H1 (cell line): ENCODE measurements at regions not wholly inside any gene's neighbourhood (a gene's known extent, or its start where the extent isn't known, plus 50 kb on each side); places are given as distances from the start of the nearest gene placed in this dataset.

Source experiments
- CTCF ChIA-PET: fragments of 300-600 bp; sonication (Branson Sonifier 250); formaldehyde crosslinking; loops from one replicate; lab custom pipeline; 2021; ENCODE audit not compliant: partially characterized antibody; lab: Charles Lee
- POLR2A ChIA-PET: fragments of 300-600 bp; sonication (Branson Sonifier 250); formaldehyde crosslinking; loops from one replicate; lab custom pipeline; 2021; ENCODE audit warnings: inconsistent platforms; ENCODE audit not compliant: partially characterized antibody; lab: Charles Lee
- DNase-seq, 2 experiments: peaks; one replicate each; pipeline versions ENCODE4 v3.0.0 to v3.0.0-alpha.2; 2010 to 2022; ENCODE audit warnings: low spot score in 2 of 2, low read depth in 1 of 2, mixed read lengths in 1 of 2
- FAIRE-seq: peaks from 2 replicates; lab custom pipeline; 2011; peaks lifted over from hg19 to GRCh38; lab: Jason Lieb, UNC
- H2AFZ ChIP-seq: 2 replicates; pipeline ENCODE4 v1.8.1; 2012; ENCODE audit warnings: low read length, inconsistent platforms
- H2AK5ac ChIP-seq: 2 replicates; pipeline ENCODE4 v1.6.1; 2013; ENCODE audit warnings: low read depth, low read length
- H2BK120ac ChIP-seq: replicated peaks from 2 replicates; pipeline ENCODE3; 2013; ENCODE audit warnings: low read depth, low read length, inconsistent platforms
- H2BK12ac ChIP-seq: 2 replicates; pipeline ENCODE4 v1.6.1; 2013; ENCODE audit warnings: low read depth, low read length
- H2BK15ac ChIP-seq: 2 replicates; pipeline ENCODE4 v1.6.1; 2013; ENCODE audit warnings: low read length
- H2BK20ac ChIP-seq: 2 replicates; pipeline ENCODE4 v1.6.1; 2013; ENCODE audit warnings: low read length
- H2BK5ac ChIP-seq: 2 replicates; pipeline ENCODE4 v1.6.1; 2013; ENCODE audit warnings: low read depth, low read length
- H3K14ac ChIP-seq: 2 replicates; pipeline ENCODE4 v1.6.1; 2013; ENCODE audit warnings: inconsistent platforms; ENCODE audit not compliant: insufficient read length
- H3K18ac ChIP-seq: 2 replicates; pipeline ENCODE4 v1.6.1; 2013; ENCODE audit warnings: low read length; ENCODE audit errors: extremely low read depth
- H3K23ac ChIP-seq: 2 replicates; pipeline ENCODE4 v1.6.1; 2013; ENCODE audit warnings: inconsistent platforms; ENCODE audit not compliant: insufficient read length
- H3K23me2 ChIP-seq: 2 replicates; pipeline ENCODE4 v1.6.1; 2013; ENCODE audit warnings: low read depth, low read length
- H3K27ac ChIP-seq: 2 replicates; pipeline ENCODE4 v1.6.1; 2011; ENCODE audit warnings: low read depth, low read length, inconsistent platforms
- H3K27me3 ChIP-seq, 4 experiments: replicated peaks in 1 of 4; 1 replicate in 1 of 4; 2 replicates in 3 of 4; pipeline versions ENCODE4 v1.6.1 to v1.8.1; 2011 to 2013; ENCODE audit warnings: low read length in 3 of 4, mild to moderate bottlenecking in 3 of 4, inconsistent platforms in 2 of 4, mixed read lengths in 2 of 4, moderate library complexity in 1 of 4; ENCODE audit not compliant: control insufficient read depth in 3 of 4, insufficient read depth in 3 of 4; ENCODE audit errors: extremely low read depth in 1 of 4
- H3K36me3 ChIP-seq, 4 experiments: 2 replicates each; pipeline versions ENCODE4 v1.6.1 to v1.8.1; 2011 to 2013; ENCODE audit warnings: mild to moderate bottlenecking in 4 of 4, low read length in 3 of 4, moderate library complexity in 2 of 4, control low read depth in 1 of 4, inconsistent platforms in 1 of 4; ENCODE audit not compliant: insufficient read depth in 4 of 4, control insufficient read depth in 2 of 4
- H3K4ac ChIP-seq: replicated peaks from 2 replicates; pipeline ENCODE3; 2013; ENCODE audit warnings: low read length, low read depth, mixed read lengths, inconsistent platforms; ENCODE audit not compliant: insufficient read length
- H3K4me1 ChIP-seq, 4 experiments: replicated peaks in 1 of 4; 1 replicate in 1 of 4; 2 replicates in 3 of 4; pipeline versions ENCODE4 v1.6.1 to v1.8.1; 2011 to 2013; ENCODE audit warnings: low read length in 3 of 4, inconsistent platforms in 2 of 4, mixed read lengths in 1 of 4; ENCODE audit not compliant: insufficient read depth in 4 of 4, control insufficient read depth in 3 of 4
- H3K4me2 ChIP-seq, 2 experiments: 2 replicates each; pipeline versions ENCODE4 v1.6.1 to v1.8.1; 2011 to 2013; ENCODE audit warnings: low read depth in 2 of 2, low read length in 2 of 2, control low read depth in 1 of 2, inconsistent platforms in 1 of 2, mild to moderate bottlenecking in 1 of 2; ENCODE audit not compliant: insufficient read depth in 1 of 2
- H3K4me3 ChIP-seq, 4 experiments: fragments of 200-600, 300-600 bp in 1 of 4; sonication (generic), shearing (Covaris generic), sonication (Bioruptor Twin) in 1 of 4; 2 replicates each; pipeline versions ENCODE4 v1.5.1 to v1.8.1; 2011 to 2016; ENCODE audit warnings: low read length in 4 of 4, low read depth in 3 of 4, control low read depth in 2 of 4, inconsistent platforms in 2 of 4, mild to moderate bottlenecking in 2 of 4, mixed read lengths in 1 of 4, moderate library complexity in 1 of 4; ENCODE audit not compliant: insufficient read depth in 2 of 4; ENCODE audit errors: extremely low read depth in 1 of 4
- H3K56ac ChIP-seq: replicated peaks from 2 replicates; pipeline ENCODE3; 2013; ENCODE audit warnings: low read depth, mild to moderate bottlenecking, mixed read lengths, low read length, inconsistent platforms; ENCODE audit not compliant: insufficient read length
- H3K79me1 ChIP-seq: 2 replicates; pipeline ENCODE4 v1.6.1; 2013; ENCODE audit warnings: low read depth, low read length, control low read depth
- H3K79me2 ChIP-seq, 2 experiments: 2 replicates each; pipeline versions ENCODE4 v1.6.1 to v1.8.1; 2012 to 2013; ENCODE audit warnings: low read length in 2 of 2, mild to moderate bottlenecking in 2 of 2, inconsistent platforms in 1 of 2; ENCODE audit not compliant: insufficient read depth in 2 of 2, control insufficient read depth in 1 of 2
- H3K9ac ChIP-seq, 4 experiments: replicated peaks in 1 of 4; 1 replicate in 1 of 4; 2 replicates in 3 of 4; pipeline versions ENCODE4 v1.6.1 to v1.8.1; 2011 to 2013; ENCODE audit warnings: low read depth in 3 of 4, low read length in 3 of 4, control low read depth in 2 of 4, mild to moderate bottlenecking in 2 of 4, moderate library complexity in 2 of 4, inconsistent platforms in 1 of 4; ENCODE audit errors: extremely low read depth in 1 of 4
- H3K9me3 ChIP-seq, 2 experiments: 2 replicates each; pipeline versions ENCODE4 v1.6.1 to v1.8.1; 2012 to 2013; ENCODE audit warnings: mild to moderate bottlenecking in 2 of 2, moderate library complexity in 2 of 2, control low read depth in 1 of 2, inconsistent platforms in 1 of 2, low read depth in 1 of 2, low read length in 1 of 2, mixed read lengths in 1 of 2; ENCODE audit not compliant: insufficient read depth in 2 of 2
- H4K20me1 ChIP-seq, 2 experiments: replicated peaks in 1 of 2; 2 replicates each; pipeline versions ENCODE3 to v1.8.1; 2011 to 2013; ENCODE audit warnings: inconsistent platforms in 2 of 2, low read length in 2 of 2, mild to moderate bottlenecking in 1 of 2; ENCODE audit not compliant: insufficient read depth in 2 of 2, control insufficient read depth in 1 of 2
- H4K5ac ChIP-seq: 2 replicates; pipeline ENCODE4 v1.6.1; 2013; ENCODE audit warnings: low read length, low read depth, mixed read lengths, inconsistent platforms; ENCODE audit not compliant: insufficient read length
- H4K8ac ChIP-seq: 2 replicates; pipeline ENCODE4 v1.8.0; 2013; ENCODE audit warnings: mild to moderate bottlenecking, moderate library complexity, low read length, inconsistent platforms; ENCODE audit not compliant: insufficient read depth; ENCODE audit errors: extremely low read depth
- H4K91ac ChIP-seq: replicated peaks from 2 replicates; pipeline ENCODE3; 2013; ENCODE audit warnings: low read length, mixed read lengths, inconsistent platforms; ENCODE audit not compliant: insufficient read length
- BRCA1 ChIP-seq: IDR thresholded peaks from 2 replicates; pipeline ENCODE4 v1.6.1; 2012; ENCODE audit warnings: low read depth, low read length, improper control_type of control experiment
- CBX8 ChIP-seq: fragments of 300-800, 300-1000 bp; sonication (generic); IDR thresholded peaks from 2 replicates; pipeline ENCODE4 v1.7.1; 2016; ENCODE audit warnings: low read depth, low read length, borderline replicate concordance
- CTCF ChIP-seq, 3 experiments: IDR thresholded peaks; 1 replicate in 2 of 3; 2 replicates in 1 of 3; pipeline versions ENCODE4 v1.5.1 to v1.6.1; 2011; ENCODE audit warnings: low read length in 3 of 3, mild to moderate bottlenecking in 3 of 3, inconsistent platforms in 2 of 3, low read depth in 1 of 3, moderate library complexity in 1 of 3; ENCODE audit not compliant: insufficient read depth in 1 of 3; ENCODE audit errors: control extremely low read depth in 1 of 3
- GABPA ChIP-seq: IDR thresholded peaks from 2 replicates; pipeline ENCODE4 v1.6.1; 2011; ENCODE audit warnings: mild to moderate bottlenecking, low read length, moderate library complexity, borderline replicate concordance; ENCODE audit not compliant: insufficient read depth
- HDAC2 ChIP-seq, 2 experiments: fragments of 300-600 bp in 1 of 2; sonication (generic) in 1 of 2; IDR thresholded peaks; 2 replicates each; pipeline ENCODE4 v1.6.1; 2011 to 2012; ENCODE audit warnings: low read depth in 2 of 2, low read length in 2 of 2, mild to moderate bottlenecking in 2 of 2, moderate library complexity in 2 of 2, borderline replicate concordance in 1 of 2, inconsistent platforms in 1 of 2
- KDM1A ChIP-seq: fragments of 200-600, 300-600 bp; sonication (generic); IDR thresholded peaks from 2 replicates; pipeline ENCODE4 v1.7.1; 2016; ENCODE audit warnings: mild to moderate bottlenecking, low read length, borderline replicate concordance
- PHF8 ChIP-seq: fragments of 200-600 bp; sonication (generic); conservative IDR thresholded peaks from 2 replicates; pipeline ENCODE4 v1.7.1; 2012; ENCODE audit warnings: low read depth, mild to moderate bottlenecking, inconsistent platforms, low read length, moderate library complexity
- SP2 ChIP-seq: IDR thresholded peaks from 2 replicates; pipeline ENCODE4 v1.6.1; 2012; ENCODE audit warnings: mild to moderate bottlenecking, low read length, inconsistent platforms
- TAF1 ChIP-seq: IDR thresholded peaks from 2 replicates; pipeline ENCODE4 v1.6.1; 2011; ENCODE audit warnings: mild to moderate bottlenecking, low read depth, low read length
- YY1 ChIP-seq: IDR thresholded peaks from 2 replicates; pipeline ENCODE4 v1.6.1; 2011; ENCODE audit warnings: low read depth, mild to moderate bottlenecking, low read length
- ZNF274 ChIP-seq: IDR thresholded peaks from 2 replicates; pipeline ENCODE4 v1.7.0; 2012; ENCODE audit warnings: low read length, borderline replicate concordance; ENCODE audit errors: extremely low read depth
- WGBS, 2 experiments: shearing (Covaris generic) in 1 of 2; methylation state at CpG; one replicate each; pipeline versions ENCODE4 v1.1.6 to v1.1.7; 2013 to 2015; ENCODE audit warnings: low lambda C conversion rate in 2 of 2, mixed read lengths in 2 of 2, inconsistent platforms in 1 of 2, low coverage in 1 of 2, missing lambda C conversion rate in 1 of 2; ENCODE audit not compliant: insufficient replicate concordance in 2 of 2, insufficient coverage in 1 of 2, insufficient read length in 1 of 2; ENCODE audit errors: extremely low coverage in 1 of 2, missing lambda C conversion rate in 1 of 2; 5-methylcytosine and 5-hydroxymethylcytosine counted together

GRCh38 chr5:152293189-152293588, 111.9 kb downstream of the NMUR2 start:
- no peaks in the 10 kb centered on the region for H3K36me3 ChIP-seq
- H2AFZ ChIP-seq = no peak overlapping the region
- H4K5ac ChIP-seq = no peak overlapping the region
- H3K18ac ChIP-seq = no peak overlapping the region
- no peak overlapping the region for H2BK5ac ChIP-seq
- TF ChIP-seq HDAC2 (IDR thresholded peaks at IDR 0.05; ENCODE audit: borderline replicate concordance in 1 of 2, low read depth in 2 of 2, low read length in 2 of 2) (no peak), CTCF (IDR thresholded peaks at IDR 0.05; ENCODE audit: control extremely low read depth in 1 of 3, insufficient read depth in 1 of 3, low read depth in 1 of 3, low read length in 3 of 3) (no peak), YY1 (no peak), GABPA (no peak), ZNF274 (no peak), PHF8 (no peak), CBX8 (no peak), BRCA1 (no peak), SP2 (no peak), KDM1A (no peak), TAF1 (no peak)
- H3K9me3 ChIP-seq = no peaks in the 10 kb centered on the region
- H3K4ac ChIP-seq = no peak overlapping the region
- H2BK20ac ChIP-seq = no peak overlapping the region
- H2BK120ac ChIP-seq = no peak overlapping the region
- H4K20me1 ChIP-seq = no peaks in the 10 kb centered on the region
- no peak overlapping the region for H3K9ac ChIP-seq
- no peak overlapping the region for H3K56ac ChIP-seq
- CTCF ChIA-PET = no interaction called here
- no peak overlapping the region for H2BK12ac ChIP-seq
- no peak overlapping the region for H3K14ac ChIP-seq
- no peak overlapping the region for H2AK5ac ChIP-seq
- H3K27ac ChIP-seq = no peak overlapping the region
- H3K79me2 ChIP-seq = no peaks in the 10 kb centered on the region
- FAIRE-seq = no peak
- no peaks in the 10 kb centered on the region for H3K4me1 ChIP-seq
- no peak overlapping the region for H4K91ac ChIP-seq
- 88% methylated on average over 2 of the region's 2 CpGs; no CpG with 5 or more reads in 1 of the 2 experiments for WGBS, 2 experiments
- no peak for DNase-seq
- no peaks in the 10 kb centered on the region for H3K27me3 ChIP-seq
- no peak overlapping the region for H3K4me2 ChIP-seq
- no peak overlapping the region for H3K4me3 ChIP-seq
- POLR2A ChIA-PET = no interaction called here
- H3K23ac ChIP-seq = no peak overlapping the region
- no peak overlapping the region for H4K8ac ChIP-seq
- no peak overlapping the region for H2BK15ac ChIP-seq
- no peaks in the 10 kb centered on the region for H3K23me2 ChIP-seq
- no peaks in the 10 kb centered on the region for H3K79me1 ChIP-seq
